ENCODE measurements at regions not wholly inside any gene's neighbourhood (a gene's known extent, or its start where the extent isn't known, plus 50 kb on each side); places are given as distances from the start of the nearest gene placed in this dataset.
"Not testable (repeated sequence)": the region's sequence is repeated elsewhere in the genome, so short reads cannot be mapped to it uniquely, and the experiment has no call there.

DNA sequence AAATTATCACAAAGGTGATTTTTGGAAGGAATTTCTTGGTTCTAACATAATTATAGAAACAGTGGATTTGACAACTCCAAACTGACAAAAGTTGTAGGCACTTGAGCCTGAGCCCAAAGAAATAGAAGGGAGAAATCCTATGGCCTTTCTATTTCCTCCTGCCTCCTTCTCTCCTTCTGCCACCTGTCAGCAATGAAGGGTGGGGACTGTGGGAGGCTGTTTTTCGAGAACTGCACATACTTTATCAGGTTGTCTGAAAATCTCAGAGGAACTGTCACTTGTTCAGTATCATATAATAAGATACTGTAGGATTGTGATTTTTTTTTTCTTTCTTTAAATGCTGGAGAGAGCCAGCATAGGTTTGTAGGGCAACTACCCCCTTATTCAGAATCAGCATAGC, 187.9 kb upstream of the SESN3 start:
- no peaks in the 10 kb centered on the region for H3K27me3 Mint-ChIP-seq (ENCODE audit: low read depth)
- ATAC-seq (no peak), DNase-seq (no peak)
- H3K36me3 Mint-ChIP-seq (ENCODE audit: insufficient read depth) = no peaks in the 10 kb centered on the region
- H3K9me3 Mint-ChIP-seq = no peaks in the 10 kb centered on the region
- no peak overlapping the region for H3K4me3 Mint-ChIP-seq
- no peaks in the 10 kb centered on the region for H3K4me1 Mint-ChIP-seq (ENCODE audit: low read depth)

DNA sequence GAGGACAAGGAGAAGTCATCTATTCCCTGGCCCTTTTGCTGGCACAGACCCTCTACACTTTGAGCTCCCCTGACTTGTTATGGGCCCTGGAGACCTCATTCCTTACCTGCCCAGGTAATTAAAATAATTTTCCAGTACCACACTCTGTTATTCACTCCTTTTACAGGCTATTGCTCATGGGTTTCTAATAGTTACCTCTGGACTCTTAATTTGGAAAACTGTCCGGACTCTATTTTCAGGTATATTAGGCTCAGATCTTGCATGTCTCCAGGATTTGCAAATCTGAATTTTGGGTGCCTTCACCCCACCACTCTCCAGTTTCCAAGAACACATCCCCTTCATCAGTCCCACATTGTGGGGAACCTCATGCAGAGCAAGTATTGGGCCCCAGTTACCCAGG, 186.8 kb upstream of the SESN3 start:
- no peaks in the 10 kb centered on the region for H3K9me3 Mint-ChIP-seq
- no peak overlapping the region for H3K4me3 Mint-ChIP-seq
- ATAC-seq (no peak), DNase-seq (no peak)
- H3K27me3 Mint-ChIP-seq (ENCODE audit: low read depth) = no peaks in the 10 kb centered on the region
- no peaks in the 10 kb centered on the region for H3K36me3 Mint-ChIP-seq (ENCODE audit: insufficient read depth)
- H3K4me1 Mint-ChIP-seq (ENCODE audit: low read depth) = no peaks in the 10 kb centered on the region

DNA sequence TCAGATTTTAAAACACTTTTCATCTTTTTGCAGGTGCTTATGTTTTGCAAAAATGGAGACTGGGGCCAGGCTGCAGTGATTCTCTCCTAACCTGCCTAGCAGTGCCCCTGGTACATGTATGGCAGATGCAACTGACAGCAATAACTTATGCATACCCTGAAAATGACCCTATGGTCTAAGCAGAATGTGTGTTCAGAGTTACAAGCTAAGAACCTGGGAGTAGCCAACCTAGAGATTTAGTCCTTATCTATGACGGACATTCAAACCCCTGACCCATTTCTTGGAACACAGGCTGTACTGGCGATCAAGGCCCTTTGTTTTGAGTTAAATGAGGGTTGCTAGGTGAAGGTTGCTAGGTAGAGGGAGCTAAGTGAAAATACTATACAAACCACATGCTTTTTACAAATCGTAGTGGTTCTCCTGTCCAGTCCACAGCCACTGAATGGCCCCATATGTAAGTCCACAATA, 184.9 kb upstream of the SESN3 start:
- Mint-ChIP-seq H3K4me1 (ENCODE audit: low read depth) (peaks cover 2% of the 10 kb centered on the region), H3K36me3 (ENCODE audit: insufficient read depth) (no peaks in the 10 kb centered on the region), H3K27me3 (ENCODE audit: low read depth) (no peaks in the 10 kb centered on the region), H3K9me3 (no peaks in the 10 kb centered on the region), H3K4me3 (no peak overlapping the region)
- DNase-seq = no peak
- ATAC-seq = no peak

DNA sequence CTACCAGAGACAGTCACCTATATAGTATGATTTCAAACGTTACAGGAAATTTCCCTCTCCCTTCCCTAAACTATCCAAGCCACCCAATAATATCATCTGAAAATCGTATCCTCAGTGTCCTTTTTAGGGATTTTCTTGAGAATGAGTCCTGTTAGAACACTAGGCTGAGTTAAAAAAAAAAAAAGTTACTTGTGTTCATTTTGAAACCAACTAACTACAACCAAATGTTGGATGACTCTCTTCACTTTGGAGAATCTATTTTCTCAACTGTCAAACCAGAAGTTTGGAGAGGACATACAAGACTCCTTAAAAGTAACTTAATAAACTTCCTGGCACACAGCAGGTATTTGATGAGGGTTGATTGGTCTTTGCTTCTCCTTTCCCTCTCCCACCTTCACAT, 183.2 kb upstream of the SESN3 start:
- no peak for ATAC-seq
- H3K36me3 Mint-ChIP-seq (ENCODE audit: insufficient read depth) = no peaks in the 10 kb centered on the region
- H3K9me3 Mint-ChIP-seq = no peaks in the 10 kb centered on the region
- no peak for DNase-seq
- peaks cover 7% of the 10 kb centered on the region for H3K4me1 Mint-ChIP-seq (ENCODE audit: low read depth)
- H3K4me3 Mint-ChIP-seq = no peak overlapping the region
- no peaks in the 10 kb centered on the region for H3K27me3 Mint-ChIP-seq (ENCODE audit: low read depth)

DNA sequence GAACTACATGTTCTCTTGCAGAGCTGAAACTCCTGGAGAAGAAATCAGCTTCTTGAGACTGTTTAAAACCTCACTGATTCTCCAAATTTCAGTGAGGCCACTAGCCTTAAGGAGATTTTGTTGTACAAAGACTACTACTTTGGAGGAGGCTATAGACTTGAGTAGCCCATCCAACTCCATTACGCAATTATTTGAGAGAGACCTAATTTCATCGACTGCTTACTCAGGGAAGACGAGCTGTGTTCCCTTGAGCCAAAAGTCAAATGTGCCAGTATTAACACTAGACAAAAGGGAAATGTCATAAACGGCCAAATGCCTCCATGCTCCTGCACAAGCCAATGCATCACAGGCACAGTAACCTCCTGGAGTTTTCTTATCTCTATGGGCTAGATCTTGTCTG, 182.8 kb upstream of the SESN3 start:
- peaks cover 7% of the 10 kb centered on the region for H3K4me1 Mint-ChIP-seq (ENCODE audit: low read depth)
- DNase-seq (no peak), ATAC-seq (no peak)
- no peak overlapping the region for H3K4me3 Mint-ChIP-seq
- H3K36me3 Mint-ChIP-seq (ENCODE audit: insufficient read depth) = no peaks in the 10 kb centered on the region
- no peaks in the 10 kb centered on the region for H3K27me3 Mint-ChIP-seq (ENCODE audit: low read depth)
- H3K9me3 Mint-ChIP-seq = no peaks in the 10 kb centered on the region

DNA sequence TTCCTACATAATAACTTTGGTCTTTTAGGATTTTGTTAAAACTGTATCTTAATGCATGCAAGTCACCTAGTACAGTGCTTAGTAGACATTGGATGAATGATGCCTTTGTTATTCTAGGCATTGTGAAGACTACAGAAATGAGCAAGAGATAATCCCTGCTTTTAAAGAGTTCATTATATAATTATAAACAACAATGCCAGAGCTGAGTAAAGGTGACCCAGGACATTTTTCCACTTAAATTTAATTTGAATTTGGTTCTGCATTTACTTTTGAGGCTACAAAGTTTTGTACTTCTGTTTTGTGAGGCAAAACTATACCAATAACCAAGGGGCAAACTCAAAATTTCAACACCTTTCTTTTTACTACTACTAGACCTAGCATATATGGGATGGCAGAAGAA, 182.0 kb upstream of the SESN3 start:
- Mint-ChIP-seq H3K4me3 (no peak overlapping the region), H3K9me3 (no peaks in the 10 kb centered on the region), H3K36me3 (ENCODE audit: insufficient read depth) (no peaks in the 10 kb centered on the region), H3K27me3 (ENCODE audit: low read depth) (no peaks in the 10 kb centered on the region), H3K4me1 (ENCODE audit: low read depth) (peaks cover 7% of the 10 kb centered on the region)
- ATAC-seq (no peak), DNase-seq (no peak)

DNA sequence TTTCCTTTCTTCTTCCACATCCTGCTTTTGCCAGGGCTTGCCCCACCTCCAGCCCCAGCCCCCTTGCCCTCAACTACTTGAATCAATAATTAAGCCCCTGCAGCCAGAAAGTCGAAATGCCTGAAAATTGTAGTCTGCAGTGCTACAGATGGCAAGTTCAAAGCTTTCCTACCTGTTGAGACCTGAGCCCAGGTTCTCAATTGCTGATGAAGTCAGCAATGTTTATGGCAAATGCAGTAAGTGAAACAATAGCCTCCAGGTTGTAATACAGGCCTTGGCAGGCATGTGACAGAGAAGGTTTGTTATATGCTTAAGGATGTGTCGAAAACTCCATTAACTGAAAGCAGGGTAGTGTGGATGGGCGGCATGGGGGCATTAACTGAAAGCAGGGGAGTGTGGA, 181.1 kb upstream of the SESN3 start:
- peaks cover 7% of the 10 kb centered on the region for H3K4me1 Mint-ChIP-seq (ENCODE audit: low read depth)
- H3K4me3 Mint-ChIP-seq = no peak overlapping the region
- no peaks in the 10 kb centered on the region for H3K27me3 Mint-ChIP-seq (ENCODE audit: low read depth)
- ATAC-seq (no peak), DNase-seq (no peak)
- H3K36me3 Mint-ChIP-seq (ENCODE audit: insufficient read depth) = no peaks in the 10 kb centered on the region
- H3K9me3 Mint-ChIP-seq = no peaks in the 10 kb centered on the region

DNA sequence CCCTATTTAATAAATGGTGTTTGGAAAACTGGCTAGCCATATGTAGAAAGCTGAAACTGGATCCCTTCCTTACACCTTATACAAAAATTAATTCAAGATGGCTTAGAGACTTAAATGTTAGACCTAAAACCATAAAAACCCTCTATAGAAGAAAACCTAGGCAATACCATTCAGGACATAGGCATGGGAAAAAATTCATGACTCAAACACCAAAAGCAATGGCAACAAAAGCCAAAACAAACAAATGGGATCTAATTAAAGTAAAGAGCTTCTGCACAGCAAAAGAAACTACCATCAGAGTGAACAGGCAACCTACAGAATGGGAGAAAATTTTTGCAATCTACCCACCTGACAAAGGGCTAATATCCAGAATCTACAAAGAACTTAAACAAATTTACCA, 179.7 kb upstream of the SESN3 start:
- not testable (repeated sequence) for ATAC-seq; H3K4me1 Mint-ChIP-seq (ENCODE audit: low read depth); H3K4me3 Mint-ChIP-seq; H3K27me3 Mint-ChIP-seq (ENCODE audit: low read depth); DNase-seq; H3K36me3 Mint-ChIP-seq (ENCODE audit: insufficient read depth); H3K9me3 Mint-ChIP-seq

DNA sequence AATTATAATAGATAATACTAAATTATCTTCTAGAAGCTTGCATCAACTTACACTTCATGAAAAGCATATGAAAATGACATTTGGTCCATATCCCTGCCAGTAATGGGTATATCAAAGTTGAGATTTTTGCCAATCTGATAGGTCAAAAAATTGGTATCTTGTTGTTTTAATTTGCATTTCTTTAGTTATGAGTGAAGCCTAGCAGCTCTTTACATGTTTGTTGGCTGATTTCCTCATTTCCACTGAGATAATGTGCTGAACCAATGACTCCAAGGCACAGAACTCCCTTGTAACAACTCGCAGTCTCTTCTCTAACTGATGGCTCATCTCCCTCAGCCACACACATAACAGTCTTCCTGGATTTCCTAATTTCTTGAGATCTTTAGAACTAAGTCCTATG, 175.3 kb upstream of the SESN3 start:
- Mint-ChIP-seq H3K4me1 (ENCODE audit: low read depth) (peaks cover 7% of the 10 kb centered on the region), H3K36me3 (ENCODE audit: insufficient read depth) (no peaks in the 10 kb centered on the region), H3K27me3 (ENCODE audit: low read depth) (no peaks in the 10 kb centered on the region), H3K4me3 (no peak overlapping the region), H3K9me3 (no peaks in the 10 kb centered on the region)
- DNase-seq (no peak), ATAC-seq (no peak)

DNA sequence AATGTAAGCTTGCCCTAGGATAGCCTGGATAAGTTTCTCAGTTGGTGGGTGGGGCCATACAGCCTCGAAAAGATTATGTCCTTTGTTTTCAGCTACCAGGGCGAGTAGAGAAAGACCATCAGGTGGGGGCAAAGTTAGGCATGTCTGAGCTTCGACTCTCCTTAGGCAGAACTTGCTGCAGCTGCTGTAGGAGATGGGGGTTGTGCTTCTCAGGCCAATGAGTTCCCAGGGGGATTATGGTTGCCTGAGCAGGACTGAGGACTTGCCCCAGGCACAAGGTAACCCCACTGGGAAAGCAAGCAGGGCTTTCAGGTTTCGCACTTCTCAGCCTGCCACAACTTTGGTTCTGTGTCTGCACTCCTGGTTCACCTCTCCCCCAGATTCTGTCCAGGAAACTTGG, 173.4 kb upstream of the SESN3 start:
- no peaks in the 10 kb centered on the region for H3K9me3 Mint-ChIP-seq
- no peaks in the 10 kb centered on the region for H3K4me1 Mint-ChIP-seq (ENCODE audit: low read depth)
- H3K36me3 Mint-ChIP-seq (ENCODE audit: insufficient read depth) = no peaks in the 10 kb centered on the region
- no peak for ATAC-seq
- H3K4me3 Mint-ChIP-seq = no peak overlapping the region
- no peak for DNase-seq
- no peaks in the 10 kb centered on the region for H3K27me3 Mint-ChIP-seq (ENCODE audit: low read depth)

DNA sequence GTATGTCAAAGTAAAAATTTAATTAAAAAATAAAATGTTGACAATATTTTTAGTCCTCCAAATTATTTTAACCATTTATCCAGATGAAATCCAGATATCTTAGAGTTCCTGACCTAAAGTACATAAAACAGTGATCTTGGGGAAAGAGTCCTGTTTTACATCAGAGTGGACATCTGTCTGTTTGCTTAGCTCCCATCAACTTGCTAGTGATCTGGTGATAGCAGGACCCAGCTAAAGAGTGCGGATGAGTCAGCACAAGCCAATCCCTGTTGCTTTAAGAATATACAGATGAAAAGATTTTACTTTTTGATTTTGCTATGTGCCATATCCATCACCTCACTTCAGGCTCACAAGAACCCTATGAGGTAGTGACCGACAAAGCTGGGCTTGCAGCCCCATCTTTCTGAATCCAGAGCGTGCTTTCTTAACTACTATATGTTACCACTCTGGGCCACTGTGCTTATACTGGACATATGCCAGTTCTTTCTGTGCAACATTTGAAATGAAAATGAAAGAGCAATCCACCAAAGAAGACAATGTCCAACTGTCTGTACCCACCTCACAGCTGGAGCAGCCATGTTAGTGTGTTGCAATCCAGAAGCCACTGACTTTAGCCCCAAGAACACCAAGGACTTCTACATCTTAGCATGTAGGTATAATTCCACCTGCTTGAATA, 167.6 kb upstream of the SESN3 start:
- DNase-seq (no peak), ATAC-seq (no peak)
- H3K27me3 Mint-ChIP-seq (ENCODE audit: low read depth) = no peaks in the 10 kb centered on the region
- H3K9me3 Mint-ChIP-seq = peaks cover 11% of the 10 kb centered on the region
- H3K4me1 Mint-ChIP-seq (ENCODE audit: low read depth) = peaks cover 2% of the 10 kb centered on the region
- H3K4me3 Mint-ChIP-seq = no peak overlapping the region
- no peaks in the 10 kb centered on the region for H3K36me3 Mint-ChIP-seq (ENCODE audit: insufficient read depth)

DNA sequence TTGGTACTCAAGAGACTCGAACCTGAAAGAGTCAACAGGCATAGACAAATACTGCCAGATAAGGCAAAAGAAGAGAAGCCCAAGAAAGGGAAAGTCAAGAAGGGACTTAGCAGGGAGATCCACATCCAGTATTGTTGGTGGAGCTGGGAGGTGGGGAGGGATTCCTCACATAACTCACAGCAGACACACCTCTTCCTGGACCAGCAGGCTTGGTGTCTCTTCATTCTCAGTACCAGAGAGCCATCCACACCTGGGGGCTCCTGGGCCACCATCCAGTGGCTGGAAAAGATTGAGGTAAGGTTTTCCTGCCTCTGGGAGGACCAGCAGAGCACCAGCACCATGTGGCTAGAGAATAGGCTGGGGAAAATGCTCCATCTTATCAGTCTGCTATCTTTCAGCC, 161.6 kb upstream of the SESN3 start:
- H3K27me3 Mint-ChIP-seq (ENCODE audit: low read depth) = no peaks in the 10 kb centered on the region

DNA sequence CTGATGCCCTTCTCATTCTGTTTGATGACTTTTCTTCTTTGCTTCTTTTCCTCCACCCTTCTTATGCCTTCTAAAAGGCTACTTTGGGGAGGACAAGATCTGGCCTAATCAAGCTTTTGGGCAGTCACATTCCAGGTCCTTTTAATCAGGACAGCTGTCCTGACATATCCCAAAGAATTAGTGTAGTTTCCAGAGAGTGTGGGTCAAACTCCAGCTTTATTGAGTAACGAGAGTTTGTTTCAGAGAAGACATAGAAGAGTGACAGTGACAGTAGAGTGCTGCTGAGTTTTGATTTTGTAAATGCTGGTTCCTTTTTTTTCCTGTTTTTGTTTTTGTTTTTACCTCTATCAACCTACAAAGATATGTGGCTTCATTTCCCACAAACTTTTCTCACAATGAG, 158.4 kb upstream of the SESN3 start:
- ATAC-seq (no peak), DNase-seq (no peak)
- H3K27me3 Mint-ChIP-seq (ENCODE audit: low read depth) = no peaks in the 10 kb centered on the region
- no peaks in the 10 kb centered on the region for H3K9me3 Mint-ChIP-seq
- no peak overlapping the region for H3K4me3 Mint-ChIP-seq
- H3K36me3 Mint-ChIP-seq (ENCODE audit: insufficient read depth) = no peaks in the 10 kb centered on the region
- peaks cover 3% of the 10 kb centered on the region for H3K4me1 Mint-ChIP-seq (ENCODE audit: low read depth)

More for the DNA sequence above, 161.6 kb upstream of the SESN3 start:
- Mint-ChIP-seq H3K9me3 (peaks cover 11% of the 10 kb centered on the region), H3K4me1 (ENCODE audit: low read depth) (no peaks in the 10 kb centered on the region), H3K36me3 (ENCODE audit: insufficient read depth) (no peaks in the 10 kb centered on the region), H3K4me3 (no peak overlapping the region)
- no peak for DNase-seq
- ATAC-seq = no peak

DNA sequence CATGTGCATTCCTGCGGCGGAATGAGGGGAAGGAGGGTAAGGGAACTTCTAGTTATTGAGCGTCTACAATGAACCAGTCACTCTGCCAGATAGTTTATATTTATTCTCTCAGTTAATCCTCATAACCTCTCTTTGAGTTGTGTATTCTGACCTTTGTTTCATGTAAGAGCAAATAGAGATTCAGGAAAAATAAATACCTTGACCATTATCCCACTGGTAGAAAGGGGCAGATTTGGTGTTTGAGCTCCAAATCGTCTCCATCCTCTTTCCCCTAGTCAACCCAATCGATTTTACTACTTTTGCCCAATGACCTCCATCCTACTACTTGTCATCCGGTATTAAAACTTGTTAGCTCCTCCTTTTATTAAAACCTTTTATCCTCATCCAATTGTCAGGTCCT, 157.1 kb upstream of the SESN3 start:
- H3K4me1 Mint-ChIP-seq (ENCODE audit: low read depth) = peaks cover 3% of the 10 kb centered on the region
- H3K4me3 Mint-ChIP-seq = no peak overlapping the region
- no peaks in the 10 kb centered on the region for H3K9me3 Mint-ChIP-seq
- H3K27me3 Mint-ChIP-seq (ENCODE audit: low read depth) = no peaks in the 10 kb centered on the region
- ATAC-seq = no peak
- no peaks in the 10 kb centered on the region for H3K36me3 Mint-ChIP-seq (ENCODE audit: insufficient read depth)
- no peak for DNase-seq

DNA sequence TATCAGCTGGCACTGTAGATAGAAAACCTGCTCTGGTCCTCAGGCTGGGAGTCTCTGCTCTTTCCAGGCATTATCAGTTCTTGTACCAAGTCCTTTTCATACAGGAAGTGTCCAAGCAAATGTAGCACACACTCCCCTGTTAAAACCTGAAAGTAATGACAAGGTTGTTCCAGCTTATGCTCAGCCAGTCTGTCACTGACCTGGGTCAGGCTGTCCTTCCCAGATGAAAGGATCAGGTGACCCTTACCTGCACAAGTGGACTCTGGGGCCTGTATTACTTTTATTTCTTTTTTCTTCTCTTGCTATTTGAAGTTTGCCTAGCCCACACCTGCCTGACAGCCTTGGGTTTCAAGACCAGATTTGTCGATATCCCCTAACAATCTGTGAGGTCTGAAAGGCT, 156.3 kb upstream of the SESN3 start:
- Mint-ChIP-seq H3K36me3 (ENCODE audit: insufficient read depth) (no peaks in the 10 kb centered on the region), H3K9me3 (no peaks in the 10 kb centered on the region), H3K4me1 (ENCODE audit: low read depth) (peaks cover 4% of the 10 kb centered on the region), H3K4me3 (no peak overlapping the region), H3K27me3 (ENCODE audit: low read depth) (peaks cover under 1% of the 10 kb centered on the region)
- ATAC-seq (no peak), DNase-seq (no peak)

DNA sequence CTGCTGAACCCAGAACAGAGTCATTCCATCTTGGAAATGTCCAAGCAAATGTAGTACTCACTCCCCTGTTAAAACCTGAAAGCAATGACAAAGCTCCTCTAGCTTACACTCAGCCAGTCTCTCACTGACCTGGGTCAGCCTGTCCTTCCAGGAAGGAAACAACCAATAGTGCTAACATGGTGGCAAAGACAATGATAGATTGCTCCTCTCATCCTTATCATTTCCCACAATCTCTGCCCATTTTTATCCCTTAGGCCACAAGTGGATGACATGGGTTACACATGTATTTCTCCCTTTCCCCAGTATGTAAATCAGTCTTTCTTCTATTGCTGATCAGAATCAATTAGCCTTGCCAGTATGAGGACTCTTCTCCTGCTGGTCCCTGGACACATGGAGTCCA, 154.6 kb upstream of the SESN3 start:
- no peak overlapping the region for H3K4me3 Mint-ChIP-seq
- peaks cover 7% of the 10 kb centered on the region for H3K4me1 Mint-ChIP-seq (ENCODE audit: low read depth)
- peaks cover 2% of the 10 kb centered on the region for H3K27me3 Mint-ChIP-seq (ENCODE audit: low read depth)
- no peak for DNase-seq
- no peaks in the 10 kb centered on the region for H3K9me3 Mint-ChIP-seq
- no peaks in the 10 kb centered on the region for H3K36me3 Mint-ChIP-seq (ENCODE audit: insufficient read depth)
- ATAC-seq = no peak

Data from activated T-cell treated with anti-CD3 and anti-CD28 coated beads, Interleukin-2, amount 50 U/mL, for 4 hours (primary cell).